ENCODE measurements at regions not wholly inside any gene's neighbourhood (a gene's known extent, or its start where the extent isn't known, plus 50 kb on each side); places are given as distances from the start of the nearest gene placed in this dataset.
"Not testable (repeated sequence)": the region's sequence is repeated elsewhere in the genome, so short reads cannot be mapped to it uniquely, and the experiment has no call there.

DNA sequence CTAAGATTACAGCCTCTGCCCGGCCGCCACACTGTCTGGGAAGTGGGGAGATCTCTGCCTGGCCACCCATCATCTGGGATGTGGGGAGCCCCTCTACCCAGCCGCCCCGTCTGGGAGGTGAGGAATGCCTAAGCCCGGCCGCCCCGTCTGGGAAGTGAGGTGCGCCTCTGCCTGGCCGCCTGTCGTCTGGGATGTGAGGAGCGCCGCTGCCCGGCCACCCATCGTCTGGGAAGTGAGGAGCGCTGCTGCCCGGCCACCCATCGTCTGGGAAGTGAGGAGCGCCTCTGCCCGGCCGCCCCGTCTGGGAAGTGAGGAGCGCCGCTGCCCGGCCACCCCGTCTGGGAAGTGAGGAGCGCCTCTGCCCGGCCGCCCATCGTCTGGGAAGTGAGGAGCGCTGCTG is 135.9 kb upstream of the PROKR2 start:
- DNase-seq, result not testable (repeated sequence)

DNA sequence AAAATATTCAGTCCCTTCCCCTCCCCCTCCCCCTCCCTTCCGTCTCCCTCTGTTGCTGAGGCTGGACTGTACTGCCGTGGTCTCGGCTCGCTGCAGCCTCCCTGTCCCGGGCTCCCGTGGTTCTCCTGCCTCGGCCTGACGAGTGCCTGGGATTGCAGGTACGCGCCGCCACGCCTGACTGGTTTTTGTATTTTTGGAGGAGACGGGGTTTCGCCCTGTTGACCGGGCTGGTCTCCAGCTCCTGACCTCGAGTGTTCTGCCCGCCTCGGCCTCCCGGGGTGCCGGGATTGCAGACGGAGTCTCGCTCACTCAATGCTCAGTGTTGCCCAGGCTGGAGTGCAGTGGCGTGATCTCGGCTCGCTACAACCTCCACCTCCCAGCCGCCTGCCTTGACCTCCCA is 135.5 kb upstream of the PROKR2 start:
- not testable (repeated sequence) for DNase-seq

GRCh38 chr20:5451643-5452210 is 135.0 kb upstream of the PROKR2 start:
- no peak for DNase-seq

DNA sequence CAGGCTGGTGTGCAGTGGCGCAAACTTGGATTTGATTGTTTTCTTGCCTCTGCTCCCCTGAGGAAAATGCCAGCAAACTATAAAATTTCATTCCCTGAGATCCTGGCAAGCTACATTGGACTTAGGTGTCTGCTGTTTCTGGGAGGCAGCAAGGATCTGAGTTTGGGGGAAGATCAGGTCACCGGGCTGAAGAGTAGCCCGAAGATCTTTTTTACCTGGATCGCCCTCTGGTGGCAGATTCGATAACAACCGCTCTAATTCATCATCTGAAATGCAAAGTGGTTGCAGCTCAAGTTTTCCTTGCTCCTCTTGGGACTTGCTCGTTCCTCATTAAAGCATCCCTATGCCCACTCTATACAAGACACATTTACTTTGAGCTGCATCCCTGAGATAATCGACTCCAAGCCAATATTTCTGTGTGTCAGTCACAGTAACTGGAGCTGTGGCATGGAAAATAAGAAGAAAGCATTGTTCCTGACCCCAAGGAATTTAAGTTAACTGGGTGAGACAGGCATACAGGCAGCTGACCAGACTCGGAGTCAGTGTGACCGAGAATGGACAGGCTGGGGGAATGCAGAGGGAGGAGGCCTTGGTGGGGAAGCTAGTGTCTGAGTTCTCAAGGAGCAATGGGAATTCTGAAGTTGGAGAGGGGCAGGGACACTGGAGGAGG is 131.8 kb upstream of the PROKR2 start:
- peak; percentile 21 for DNase-seq

GRCh38 chr20:5447188-5447587 is 130.4 kb upstream of the PROKR2 start:
- no peak for DNase-seq

- no peak for DNase-seq
Observed at GRCh38 chr20:5445611-5446010, 128.9 kb upstream of the PROKR2 start.

GRCh38 chr20:5442101-5442500 is 125.3 kb upstream of the PROKR2 start:
- DNase-seq, result no peak

GRCh38 chr20:5434116-5434515 is 117.4 kb upstream of the PROKR2 start:
- DNase-seq, result no peak

- DNase-seq, result no peak
Observed at GRCh38 chr20:5433352-5433751, 116.6 kb upstream of the PROKR2 start.

DNA sequence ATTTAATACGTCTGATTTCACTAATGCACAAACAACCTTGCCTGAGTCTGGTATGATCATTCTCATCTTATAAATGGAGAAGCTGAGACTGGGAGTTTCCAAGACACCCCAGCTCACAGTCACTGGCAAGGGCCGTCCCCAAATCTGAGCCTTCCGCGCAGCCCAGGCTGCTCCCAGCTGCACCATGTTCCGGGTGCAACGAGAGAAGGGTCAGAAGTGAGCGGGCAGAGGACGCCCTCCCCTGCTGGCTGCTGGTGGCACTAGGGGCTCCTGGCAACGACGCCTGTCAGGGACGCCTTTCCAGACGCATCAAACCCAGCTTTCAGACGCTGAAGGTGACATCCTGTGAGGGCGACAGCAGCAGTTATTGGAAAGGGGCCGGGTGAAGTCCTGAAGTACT is 115.3 kb upstream of the PROKR2 start:
- no peak for DNase-seq

GRCh38 chr20:5430670-5431069 is 113.9 kb upstream of the PROKR2 start:
- DNase-seq, result no peak

DNA sequence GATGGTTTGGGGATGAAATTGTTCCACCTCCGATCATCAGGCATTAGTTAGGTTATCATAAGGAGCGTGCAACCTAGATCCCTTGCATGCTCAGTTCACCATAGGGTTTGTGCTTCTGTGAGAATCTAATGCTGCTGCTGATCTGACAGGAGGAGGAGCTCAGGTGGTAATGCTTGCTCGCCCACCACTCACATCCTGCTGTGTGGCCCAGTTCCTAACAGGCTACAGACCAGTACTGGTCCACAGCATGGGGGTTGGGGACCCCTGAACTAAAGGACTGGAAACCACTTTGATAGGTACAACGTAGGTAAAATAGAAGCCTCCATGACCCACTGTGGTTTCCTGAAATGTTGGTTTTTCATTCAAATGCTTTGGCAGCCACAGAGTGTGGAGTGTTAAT is 109.3 kb upstream of the PROKR2 start:
- DNase-seq, result no peak

DNA sequence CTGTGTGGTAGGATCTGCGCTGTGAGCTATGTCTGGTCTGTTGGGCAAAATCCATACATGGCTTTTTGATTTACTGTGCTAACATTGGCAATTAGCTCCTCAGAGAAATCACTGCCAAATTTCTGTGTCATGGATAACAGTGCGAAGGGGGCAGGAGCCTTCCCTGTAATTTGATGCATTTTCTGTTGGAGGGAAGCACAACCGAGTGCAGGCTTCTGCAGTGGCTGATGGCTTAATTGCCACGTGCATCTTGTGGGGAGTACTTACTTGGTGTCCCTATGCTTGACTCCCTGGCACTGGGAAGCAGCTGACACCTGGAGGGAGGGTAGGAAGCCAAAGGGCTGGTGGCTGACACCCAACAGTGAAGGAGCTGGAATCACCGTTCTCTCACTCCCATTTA is 99.3 kb upstream of the PROKR2 start:
- no peak for DNase-seq

- DNase-seq, result no peak
Observed at GRCh38 chr20:5413394-5413793, 96.6 kb upstream of the PROKR2 start.

DNA sequence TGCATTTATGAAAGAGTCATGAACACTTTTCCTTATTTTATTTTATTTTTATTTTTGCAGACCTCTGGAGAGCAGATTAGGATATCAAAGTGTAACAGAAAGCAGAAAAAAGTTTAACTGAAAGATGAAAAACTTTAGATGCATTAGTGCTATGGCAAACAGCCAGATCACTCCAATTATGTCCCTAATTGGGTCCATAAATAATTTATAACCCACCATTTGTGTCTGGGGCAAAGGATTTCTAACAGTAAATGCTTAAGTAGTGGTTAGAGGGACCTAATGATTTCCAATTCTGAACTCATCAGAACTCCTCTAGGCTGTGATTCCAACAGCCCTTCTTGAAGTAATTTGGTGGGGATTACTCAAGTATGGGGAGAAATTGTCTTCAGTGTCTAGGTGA is 93.7 kb upstream of the PROKR2 start:
- no peak for DNase-seq

- DNase-seq, result no peak
Observed at GRCh38 chr20:5402903-5403531, 86.3 kb upstream of the PROKR2 start.

DNA sequence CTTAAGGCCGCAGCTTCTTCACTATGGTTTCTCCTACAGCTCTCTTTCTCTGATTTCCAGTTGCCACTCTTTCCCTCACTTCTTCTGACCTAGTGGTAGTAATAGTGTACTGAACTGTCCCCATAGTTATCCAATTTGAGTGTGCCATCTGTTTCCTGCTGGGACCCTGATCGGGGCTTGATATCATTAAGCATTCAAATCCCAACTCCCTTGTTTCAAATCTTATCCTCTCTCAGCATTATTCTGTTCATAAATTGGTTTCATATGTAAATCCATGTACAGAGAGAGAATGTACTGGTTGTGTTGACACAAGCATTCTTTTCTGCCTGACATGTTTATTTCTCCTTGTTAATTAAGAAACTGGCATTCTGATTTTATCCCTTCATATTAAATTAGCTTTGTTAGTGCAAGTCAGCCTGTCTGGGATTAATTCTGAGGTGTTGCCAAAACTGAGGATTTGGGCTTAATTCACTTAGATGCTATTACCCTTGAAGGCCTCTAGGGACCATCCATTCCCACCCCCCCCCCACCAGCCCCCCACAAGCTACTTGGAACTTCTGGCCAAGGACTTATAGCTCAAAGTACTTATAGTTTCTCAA is 84.6 kb upstream of the PROKR2 start:
- no peak for DNase-seq

DNA sequence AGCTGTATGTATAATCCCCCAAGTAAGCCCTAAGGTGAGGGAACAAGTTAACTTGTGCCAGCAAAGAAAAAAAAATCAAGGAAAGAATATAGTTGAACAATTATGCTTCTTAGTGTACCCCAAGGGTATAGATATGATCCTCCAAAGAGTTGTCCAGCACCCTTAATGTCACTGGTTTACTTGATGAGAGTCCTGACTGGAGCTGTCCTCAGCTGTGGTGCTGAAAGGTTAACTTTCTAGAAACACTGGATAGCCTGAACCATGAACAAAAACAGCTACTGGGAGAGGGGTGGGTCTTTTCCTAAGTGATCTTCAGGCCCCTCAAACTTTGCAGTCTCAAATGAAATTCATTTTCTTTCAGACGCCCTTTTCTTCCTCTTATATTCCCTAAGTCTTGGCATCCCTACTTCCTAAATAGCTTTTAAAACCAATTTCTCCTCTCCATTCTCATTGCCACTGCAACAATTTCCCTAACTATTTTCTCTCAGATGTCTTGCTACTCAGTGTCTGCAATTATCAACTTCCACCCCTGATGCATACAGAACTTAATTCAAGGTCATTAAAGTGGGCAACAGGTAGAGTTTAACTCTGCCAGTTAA is 83.5 kb upstream of the PROKR2 start:
- no peak for DNase-seq

- no peak for DNase-seq
Observed at GRCh38 chr20:5397393-5397792, 80.6 kb upstream of the PROKR2 start.

GRCh38 chr20:5395932-5396727 is 79.4 kb upstream of the PROKR2 start:
- DNase-seq, result no peak

DNA sequence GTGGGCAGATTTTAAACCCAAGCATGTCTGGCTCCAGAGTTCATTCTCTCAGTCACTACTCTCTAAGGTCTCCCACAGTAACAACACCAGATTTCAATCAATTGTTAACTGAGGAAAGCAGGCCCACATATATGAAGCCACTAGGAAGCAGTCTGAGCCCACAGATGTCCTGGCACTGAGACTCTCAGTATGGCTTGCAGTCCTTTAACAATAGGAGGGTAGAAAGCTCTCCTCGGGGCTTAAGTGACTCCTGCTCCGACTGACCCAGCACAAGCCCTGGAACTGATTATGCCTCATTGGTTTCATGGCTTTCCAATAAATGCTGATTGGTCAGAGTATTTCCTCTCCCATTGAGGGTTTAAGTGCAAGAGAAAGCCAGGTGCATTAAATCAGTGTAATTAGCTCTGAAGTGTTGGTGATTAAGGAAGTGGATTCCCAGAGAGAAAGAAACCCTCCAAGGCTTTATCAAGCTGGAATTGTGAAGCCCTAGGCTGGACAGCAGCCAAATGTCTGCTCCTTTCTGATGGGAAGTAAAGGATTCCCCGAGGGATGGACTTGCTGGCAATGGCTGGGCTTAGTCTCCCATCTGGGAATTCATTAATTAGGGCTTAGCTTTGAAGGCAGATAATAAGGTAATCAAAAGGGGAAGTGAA is 76.6 kb upstream of the PROKR2 start:
- DNase-seq, result no peak

DNA sequence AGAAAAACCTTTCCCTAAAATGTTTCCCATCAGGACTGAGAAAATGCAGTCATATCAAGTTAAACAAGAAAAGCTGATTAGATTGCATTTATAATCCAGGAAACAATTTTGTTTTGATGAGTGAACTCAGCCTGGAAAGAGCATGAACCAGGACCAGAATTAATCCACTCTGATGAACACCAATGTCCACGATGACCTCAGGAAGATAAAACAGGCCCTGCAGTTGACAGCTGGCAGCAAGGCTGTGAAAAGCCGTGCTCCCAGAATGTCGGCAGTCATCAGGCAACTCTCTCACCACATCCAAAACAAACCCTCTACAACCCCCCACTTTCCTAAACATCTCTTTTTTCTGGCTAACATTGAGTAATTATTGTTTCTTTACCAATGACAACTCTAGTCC is 74.0 kb upstream of the PROKR2 start:
- no peak for DNase-seq

Data from effector CD4-positive, alpha-beta T cell (primary cell).